G401.6 (cell line): ENCODE measurements at regions not wholly inside any gene's neighbourhood (a gene's known extent, or its start where the extent isn't known, plus 50 kb on each side); places are given as distances from the start of the nearest gene placed in this dataset.
A peak's percentile ranks its signal among the peaks of the same experiment; 100 is the strongest.

Experiments
- FAIRE-seq: peaks from 2 replicates; lab custom pipeline; 2012; peaks lifted over from hg19 to GRCh38; lab: Jason Lieb, UNC

DNA sequence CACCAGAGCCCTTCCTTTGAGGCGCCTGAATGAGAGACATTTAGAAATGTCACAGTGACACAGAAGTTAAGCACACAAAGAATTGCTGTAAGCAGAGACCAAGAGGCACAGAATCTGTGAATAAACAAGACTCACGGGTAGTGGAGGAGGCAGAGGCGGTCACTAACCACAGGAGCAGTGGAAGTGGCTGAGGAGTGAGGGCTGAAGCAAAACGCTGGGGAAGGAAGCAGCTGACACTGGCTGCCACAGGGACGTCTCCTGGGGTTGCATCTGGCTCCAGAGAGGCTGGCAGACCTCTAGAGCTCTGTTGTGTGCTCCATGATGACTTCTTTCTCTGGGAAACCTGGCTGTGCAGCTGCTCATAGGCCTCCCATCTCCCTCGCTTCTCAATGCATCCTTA is 65.0 kb upstream of the SLC2A12 start:
- no peak for FAIRE-seq

- FAIRE-seq: no peak
Measured at GRCh38 chr6:134115715-134116074, 63.3 kb upstream of the SLC2A12 start.

- FAIRE-seq: no peak
Measured at GRCh38 chr6:134114918-134115714, 62.7 kb upstream of the SLC2A12 start.

GRCh38 chr6:134114489-134114888 is 62.1 kb upstream of the SLC2A12 start:
- FAIRE-seq: no peak

GRCh38 chr6:134111726-134112125 is 59.3 kb upstream of the SLC2A12 start:
- FAIRE-seq: no peak

DNA sequence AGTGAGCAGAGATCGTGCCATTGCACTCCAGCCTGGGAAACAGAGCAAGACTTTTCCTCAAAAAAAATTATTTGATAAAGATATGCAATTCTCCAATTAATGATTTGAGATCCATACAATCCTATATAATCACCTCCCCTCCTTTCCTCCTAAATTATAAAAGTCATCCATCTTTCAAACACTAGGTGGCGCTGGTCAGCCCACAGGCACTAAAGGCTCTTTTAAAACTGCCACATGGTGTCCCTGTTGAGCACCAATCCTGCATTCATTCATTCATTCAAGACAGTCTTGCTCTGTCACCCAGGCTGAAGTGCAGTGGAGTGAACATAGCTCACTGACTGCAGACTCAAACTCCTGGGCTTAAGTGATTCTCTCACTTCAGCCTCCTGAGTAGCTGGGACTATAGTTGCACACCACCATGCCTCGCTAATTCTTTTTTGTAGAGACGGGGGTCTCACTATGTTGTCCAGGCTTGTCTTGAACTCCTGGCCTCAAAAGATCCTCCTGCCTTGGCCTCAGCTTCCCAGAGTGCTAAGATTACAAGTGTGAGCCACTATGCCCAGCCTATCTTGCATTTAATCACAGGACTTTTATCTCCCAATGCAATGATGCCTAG is 58.7 kb upstream of the SLC2A12 start:
- FAIRE-seq: peak; percentile 57

DNA sequence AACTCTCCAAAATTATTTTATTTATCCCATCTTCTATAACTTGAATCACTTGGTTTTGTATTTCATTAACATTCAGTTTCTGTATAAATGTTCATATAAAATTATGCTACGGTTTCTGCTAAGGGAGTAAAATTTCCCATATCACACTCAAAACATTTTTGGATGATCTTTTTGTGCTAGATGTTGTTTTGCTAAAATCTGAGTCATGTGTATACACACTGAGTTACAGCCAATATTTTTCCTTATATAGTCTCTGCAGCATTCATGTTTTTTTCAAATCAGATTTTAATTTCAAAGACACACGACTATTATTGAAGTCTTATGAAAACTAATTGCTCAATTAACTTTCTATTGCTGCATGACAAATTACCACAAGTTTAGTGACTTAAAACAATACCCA is 54.3 kb upstream of the SLC2A12 start:
- FAIRE-seq: no peak

DNA sequence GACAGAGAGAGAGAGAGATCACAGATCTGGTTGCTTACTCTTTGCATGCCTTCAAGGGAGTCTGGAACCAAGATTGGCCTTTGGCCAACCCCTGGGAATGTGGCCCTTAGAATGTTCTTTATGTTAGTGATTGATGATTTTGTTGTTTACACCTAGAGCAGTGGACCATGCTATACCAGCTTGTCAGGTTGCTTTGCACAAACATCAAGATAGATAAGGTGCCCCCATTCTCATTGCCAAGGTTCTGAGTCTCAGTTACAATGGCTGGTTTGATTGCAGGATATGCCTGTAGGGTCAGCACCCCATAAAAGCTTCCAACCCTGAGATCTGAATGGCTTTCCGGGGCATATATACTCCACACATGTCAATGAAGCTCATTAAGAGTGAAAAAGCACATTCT is 53.5 kb upstream of the SLC2A12 start:
- no peak for FAIRE-seq

DNA sequence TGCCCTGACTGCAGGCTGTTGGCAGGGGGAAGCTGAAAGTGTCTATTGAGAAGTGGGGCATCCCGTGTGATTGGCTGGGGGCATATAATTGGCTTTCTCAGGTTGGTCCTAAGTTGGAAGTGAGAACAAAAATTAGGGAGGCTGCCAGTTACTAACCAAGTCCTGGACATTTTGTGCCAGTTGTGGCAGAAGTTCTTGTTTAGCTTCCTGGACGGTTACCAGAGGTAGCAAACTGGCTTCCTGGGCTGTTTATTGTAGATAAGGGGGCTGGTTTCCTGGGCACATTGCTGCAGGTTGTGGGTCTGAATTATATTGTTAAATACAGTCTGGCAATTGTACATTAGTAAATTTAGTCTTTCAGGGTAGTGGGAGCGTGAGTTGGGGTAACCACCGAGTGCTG is 50.6 kb upstream of the SLC2A12 start:
- FAIRE-seq: no peak
